Liver (tissue), 8 donors: ENCODE measurements at regions not wholly inside any gene's neighbourhood (a gene's known extent, or its start where the extent isn't known, plus 50 kb on each side); places are given as distances from the start of the nearest gene placed in this dataset.

Source experiments
- DNase-seq: peaks from one replicate; pipeline ENCODE4 v3.0.0-alpha.2; 2017; ENCODE audit warnings: low spot score
- H3K27ac ChIP-seq, 2 donors: one replicate each; pipeline ENCODE4 v1.7.0; 2013; ENCODE audit warnings: inconsistent platforms in 2 of 2, low read length in 2 of 2, control low read depth in 1 of 2, low read depth in 1 of 2, mild to moderate bottlenecking in 1 of 2
- H3K27me3 ChIP-seq, 4 donors: one replicate each; pipeline versions ENCODE4 v1.6.1 to v1.7.0; 2013; ENCODE audit warnings: low read length in 3 of 4, inconsistent platforms in 1 of 4, mild to moderate bottlenecking in 1 of 4, moderate library complexity in 1 of 4; ENCODE audit not compliant: control insufficient read depth in 4 of 4, insufficient read depth in 4 of 4
- H3K36me3 ChIP-seq, 4 donors: one replicate each; pipeline versions ENCODE4 v1.6.1 to v1.7.0; 2013; ENCODE audit warnings: low read length in 3 of 4, mild to moderate bottlenecking in 3 of 4, low read depth in 1 of 4, moderate library complexity in 1 of 4; ENCODE audit not compliant: control insufficient read depth in 4 of 4, insufficient read depth in 3 of 4
- H3K4me1 ChIP-seq, 4 donors: one replicate each; pipeline versions ENCODE4 v1.6.1 to v1.7.0; 2013; ENCODE audit warnings: low read length in 3 of 4, mild to moderate bottlenecking in 3 of 4, moderate library complexity in 1 of 4; ENCODE audit not compliant: control insufficient read depth in 4 of 4, insufficient read depth in 4 of 4
- H3K4me3 ChIP-seq, 3 donors: one replicate each; pipeline versions ENCODE4 v1.6.1 to v1.7.0; 2013; ENCODE audit warnings: low read length in 3 of 3, control low read depth in 1 of 3, low read depth in 1 of 3, mild to moderate bottlenecking in 1 of 3
- H3K9ac ChIP-seq, 2 donors: one replicate each; pipeline ENCODE4 v1.7.0; 2013; ENCODE audit warnings: low read length in 2 of 2, mild to moderate bottlenecking in 2 of 2, moderate library complexity in 2 of 2, control low read depth in 1 of 2, low read depth in 1 of 2
- H3K9me3 ChIP-seq, 4 donors: one replicate each; pipeline versions ENCODE4 v1.6.1 to v1.7.0; 2013; ENCODE audit warnings: low read length in 3 of 4; ENCODE audit not compliant: control insufficient read depth in 4 of 4
- ATF3 ChIP-seq: IDR thresholded peaks from 2 replicates; pipeline ENCODE4 v1.6.1; 2016; ENCODE audit warnings: antibody characterized with exemption
- CTCF ChIP-seq: fragments of 150-350 bp; IDR thresholded peaks from 2 replicates; pipeline ENCODE4 v1.5.1; 2017; ENCODE audit warnings: improper control_type of control experiment, low read depth, low read length; ENCODE audit not compliant: missing input control
- EGR1 ChIP-seq, 2 donors: IDR thresholded peaks; 2 replicates each; pipeline ENCODE4 v1.6.1; 2016 to 2018; ENCODE audit warnings: antibody characterized with exemption in 2 of 2, low read depth in 2 of 2
- FOXA1 ChIP-seq: IDR thresholded peaks from 2 replicates; pipeline ENCODE4 v1.6.1; 2016; ENCODE audit warnings: antibody characterized with exemption
- FOXA2 ChIP-seq: IDR thresholded peaks from 2 replicates; pipeline ENCODE4 v1.6.1; 2016; ENCODE audit warnings: antibody characterized with exemption
- GABPA ChIP-seq, 2 donors: IDR thresholded peaks in 1 of 2; conservative IDR thresholded peaks in 1 of 2; 2 replicates each; pipeline ENCODE4 v1.6.1; 2016; ENCODE audit warnings: antibody characterized with exemption in 2 of 2, mild to moderate bottlenecking in 1 of 2, moderate library complexity in 1 of 2
- HNF4A ChIP-seq, 2 donors: conservative IDR thresholded peaks; 2 replicates each; pipeline ENCODE4 v1.6.1; 2016; ENCODE audit warnings: antibody characterized with exemption in 2 of 2, mild to moderate bottlenecking in 2 of 2
- HNF4G ChIP-seq: IDR thresholded peaks from 2 replicates; pipeline ENCODE4 v1.6.1; 2016; ENCODE audit warnings: antibody characterized with exemption
- JUND ChIP-seq, 2 donors: IDR thresholded peaks; 2 replicates each; pipeline ENCODE4 v1.6.1; 2016; ENCODE audit warnings: antibody characterized with exemption in 2 of 2
- MAX ChIP-seq: IDR thresholded peaks from 2 replicates; pipeline ENCODE4 v1.6.1; 2016; ENCODE audit warnings: antibody characterized with exemption
- NR2F2 ChIP-seq: IDR thresholded peaks from 2 replicates; pipeline ENCODE4 v1.6.1; 2016; ENCODE audit warnings: antibody characterized with exemption
- RAD21 ChIP-seq, 2 donors: IDR thresholded peaks; 2 replicates each; pipeline ENCODE4 v1.6.1; 2016; ENCODE audit warnings: antibody characterized with exemption in 2 of 2, mild to moderate bottlenecking in 2 of 2
- REST ChIP-seq: IDR thresholded peaks from 2 replicates; pipeline ENCODE4 v1.6.1; 2016; ENCODE audit warnings: antibody characterized with exemption, mild to moderate bottlenecking
- RXRA ChIP-seq, 2 donors: IDR thresholded peaks; 2 replicates each; pipeline ENCODE4 v1.6.1; 2017 to 2018; ENCODE audit warnings: antibody characterized with exemption in 2 of 2, mild to moderate bottlenecking in 1 of 2
- SP1 ChIP-seq: IDR thresholded peaks from 2 replicates; pipeline ENCODE4 v1.6.1; 2018; ENCODE audit warnings: antibody characterized with exemption, mild to moderate bottlenecking
- TAF1 ChIP-seq: conservative IDR thresholded peaks from 2 replicates; pipeline ENCODE4 v1.6.1; 2016; ENCODE audit warnings: antibody characterized with exemption, mild to moderate bottlenecking
- YY1 ChIP-seq: IDR thresholded peaks from 2 replicates; pipeline ENCODE4 v1.6.1; 2016; ENCODE audit warnings: antibody characterized with exemption, mild to moderate bottlenecking
- ZBTB33 ChIP-seq: IDR thresholded peaks from 2 replicates; pipeline ENCODE4 v1.6.1; 2016; ENCODE audit warnings: antibody characterized with exemption
- WGBS: extraction: QIAGEN DNeasy Blood & Tissue Kit; methylation state at CpG from one replicate; pipeline ENCODE4 v1.1.7; 2013; 5-methylcytosine and 5-hydroxymethylcytosine counted together
- donor health status: healthy.
- donor health status: healthy.
- donor health status: healthy.
- donor health status: healthy.
- donor health status: healthy.

GRCh38 chr3:46120983-46121382, 87.1 kb downstream of the CCR1 start:
- DNase-seq, result no peak
- no peak overlapping the region for H3K4me3 ChIP-seq
- 43% methylated on average over 1 of the region's 1 CpG for WGBS
- no peak overlapping the region for H3K27ac ChIP-seq
- no peak for TF ChIP-seq NR2F2
- no peak for TF ChIP-seq REST
- no peak for TF ChIP-seq GABPA (IDR thresholded peaks at IDR 0.05 in 1 of 2, conservative IDR thresholded peaks at IDR 0.05 in 1 of 2)
- TF ChIP-seq FOXA2, result no peak
- TF ChIP-seq RAD21 (IDR thresholded peaks at IDR 0.05), result no peak
- TF ChIP-seq SP1, result no peak
- no peak for TF ChIP-seq FOXA1
- TF ChIP-seq EGR1 (IDR thresholded peaks at IDR 0.05; ENCODE audit: low read depth in 2 of 2), result no peak
- TF ChIP-seq HNF4G, result no peak
- no peak for TF ChIP-seq RXRA (IDR thresholded peaks at IDR 0.05)
- TF ChIP-seq MAX, result no peak
- TF ChIP-seq CTCF, result no peak
- no peak for TF ChIP-seq HNF4A (conservative IDR thresholded peaks at IDR 0.05)
- no peak for TF ChIP-seq YY1
- no peak for TF ChIP-seq ATF3
- TF ChIP-seq ZBTB33, result no peak
- no peak for TF ChIP-seq TAF1
- TF ChIP-seq JUND (IDR thresholded peaks at IDR 0.05), result no peak
- no peaks in the 10 kb centered on the region for H3K9me3 ChIP-seq
- no peak overlapping the region for H3K9ac ChIP-seq
- no peaks in the 10 kb centered on the region for H3K4me1 ChIP-seq
- no peaks in the 10 kb centered on the region for H3K27me3 ChIP-seq
- no peaks in the 10 kb centered on the region for H3K36me3 ChIP-seq
